Stimulated activated CD4-positive, alpha-beta T cell treated with anti-CD3 and anti-CD28 coated beads, Interleukin-1b, Interleukin-23, amount 100 ng/mL, for 1 hour (primary cell): ENCODE measurements at regions not wholly inside any gene's neighbourhood (a gene's known extent, or its start where the extent isn't known, plus 50 kb on each side); places are given as distances from the start of the nearest gene placed in this dataset.

Source experiments
- DNase-seq, 2 donors: peaks; one replicate each; pipeline ENCODE4 v3.0.0-alpha.2; 2020; ENCODE audit warnings: low read depth in 2 of 2

- DNase-seq = no peak
Measured at GRCh38 chr11:115778928-115779650, 274.9 kb upstream of the CADM1 start.

DNA sequence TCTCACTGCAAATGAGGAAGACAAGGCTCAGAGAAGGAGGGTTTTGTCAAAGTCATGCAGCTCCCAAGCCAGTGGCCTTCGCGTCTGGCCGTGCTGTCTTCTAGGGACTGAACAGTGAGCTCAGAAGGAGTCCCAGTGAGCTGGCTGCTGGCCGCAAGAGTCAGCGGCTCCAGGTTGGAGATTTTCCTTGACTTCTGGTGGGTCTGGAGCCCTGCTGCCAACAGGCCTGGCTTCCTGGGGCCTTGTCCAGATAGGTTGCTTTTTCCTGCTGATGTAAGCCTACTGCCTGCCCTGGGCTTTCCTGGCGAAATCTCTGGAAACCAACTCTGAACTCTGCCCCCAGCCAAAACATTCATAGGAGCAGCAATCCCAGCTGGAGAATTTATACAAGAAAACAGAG lies 272.7 kb upstream of the CADM1 start:
- DNase-seq = no peak

- DNase-seq = no peak
Measured at GRCh38 chr11:115775846-115776245, 271.6 kb upstream of the CADM1 start.

GRCh38 chr11:115774756-115775155 lies 270.5 kb upstream of the CADM1 start:
- no peak for DNase-seq

DNA sequence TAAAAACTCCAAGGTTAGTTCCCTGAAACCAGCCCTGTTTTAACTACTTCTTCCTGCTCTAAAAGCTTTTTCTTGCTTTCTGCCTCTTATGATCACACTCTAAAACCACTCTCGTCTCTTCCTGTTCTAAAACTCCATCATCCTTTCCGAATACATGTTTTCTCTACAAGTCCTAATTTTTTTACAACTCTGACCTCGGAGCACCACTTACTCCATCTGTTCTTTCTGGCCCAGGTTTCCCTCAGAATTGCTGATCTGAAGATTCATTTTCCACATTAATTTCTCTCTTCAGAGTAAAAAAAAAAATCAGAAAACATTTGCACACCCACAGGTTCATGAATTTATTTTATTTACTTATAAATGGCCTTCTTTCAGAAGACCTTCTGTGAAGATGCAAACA lies 265.7 kb upstream of the CADM1 start:
- DNase-seq = no peak

DNA sequence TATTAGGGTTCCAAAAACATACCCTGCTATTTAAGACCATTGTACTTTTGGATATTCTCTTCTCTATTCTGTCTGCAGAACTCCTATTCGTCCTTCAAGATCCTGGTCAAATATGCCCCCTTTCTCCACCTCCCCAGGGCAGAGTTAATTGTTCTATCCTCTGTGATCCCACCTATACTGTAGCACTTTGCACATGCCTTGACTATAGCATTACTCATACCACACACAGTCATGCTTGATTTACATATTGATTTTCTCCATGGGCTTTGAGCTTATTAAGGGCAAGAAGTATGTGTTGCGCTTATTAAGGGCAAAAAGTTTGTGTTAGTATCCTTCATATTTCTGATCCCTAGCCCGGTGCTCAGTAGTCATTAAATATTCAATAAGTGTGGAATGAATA lies 263.7 kb upstream of the CADM1 start:
- no peak for DNase-seq

GRCh38 chr11:115767047-115767802 lies 263.0 kb upstream of the CADM1 start:
- DNase-seq = no peak

DNA sequence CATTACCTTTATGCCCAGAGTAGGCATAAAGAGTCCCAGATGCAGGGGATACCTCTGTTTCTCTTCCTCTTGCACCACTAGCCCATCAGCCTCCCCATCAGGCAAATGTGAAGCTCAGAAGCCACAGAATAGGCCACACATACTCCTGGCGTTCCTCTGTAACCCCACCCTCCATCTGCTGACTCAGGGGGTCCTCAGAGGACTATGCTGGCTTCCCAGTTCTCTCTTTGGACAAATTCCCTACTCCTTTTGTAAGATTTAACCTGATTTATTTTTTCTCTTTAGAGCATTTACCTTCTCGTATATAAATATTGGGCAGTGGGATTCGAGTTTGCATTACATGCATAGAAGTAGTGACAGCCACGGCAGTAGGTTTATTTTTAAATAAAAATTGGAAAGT lies 262.3 kb upstream of the CADM1 start:
- no peak for DNase-seq

DNA sequence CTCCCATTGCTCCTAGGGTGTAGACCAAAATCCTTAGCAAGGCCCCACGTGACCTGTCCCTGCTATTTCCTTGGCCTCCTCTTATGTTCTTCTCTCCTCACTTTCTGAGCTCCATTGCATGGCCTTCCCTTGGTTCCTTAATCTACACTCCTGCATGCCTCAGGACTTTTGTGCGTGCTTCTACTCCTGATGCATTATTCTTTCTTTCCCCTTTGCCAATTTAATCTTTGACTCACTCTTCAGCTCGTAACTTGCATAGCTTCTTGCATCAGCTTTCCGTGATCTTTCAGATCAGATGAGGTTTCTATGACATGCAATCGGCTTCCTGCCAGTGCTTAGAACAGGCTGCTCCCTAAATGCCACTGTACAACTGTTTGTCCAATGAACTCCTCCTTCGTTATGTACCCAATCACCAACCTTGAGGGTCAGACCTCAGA lies 261.6 kb upstream of the CADM1 start:
- no peak for DNase-seq

GRCh38 chr11:115764176-115764575 lies 260.0 kb upstream of the CADM1 start:
- no peak for DNase-seq

- DNase-seq = no peak
Measured at GRCh38 chr11:115761817-115762216, 257.6 kb upstream of the CADM1 start.

DNA sequence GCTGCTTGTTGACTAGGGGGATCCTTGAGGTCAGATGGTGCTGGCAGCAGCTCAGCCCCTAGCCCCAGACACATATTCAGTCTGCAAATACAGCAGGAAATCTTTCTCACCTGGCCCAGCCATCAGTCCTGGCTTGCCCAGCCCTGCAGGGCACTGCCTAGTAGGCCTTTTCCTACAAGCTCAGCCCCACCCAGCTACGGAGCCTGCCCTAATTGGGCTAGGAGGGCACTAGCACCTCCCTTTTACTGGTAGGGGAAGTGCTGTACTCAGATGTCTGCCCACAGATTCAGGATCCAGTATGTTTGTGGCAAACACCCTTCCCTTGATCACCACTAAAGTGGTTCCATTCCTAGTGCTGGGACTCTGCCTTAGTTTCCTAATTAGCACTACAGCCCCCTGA lies 257.1 kb upstream of the CADM1 start:
- DNase-seq = no peak

- no peak for DNase-seq
Measured at GRCh38 chr11:115760461-115761320, 256.5 kb upstream of the CADM1 start.

DNA sequence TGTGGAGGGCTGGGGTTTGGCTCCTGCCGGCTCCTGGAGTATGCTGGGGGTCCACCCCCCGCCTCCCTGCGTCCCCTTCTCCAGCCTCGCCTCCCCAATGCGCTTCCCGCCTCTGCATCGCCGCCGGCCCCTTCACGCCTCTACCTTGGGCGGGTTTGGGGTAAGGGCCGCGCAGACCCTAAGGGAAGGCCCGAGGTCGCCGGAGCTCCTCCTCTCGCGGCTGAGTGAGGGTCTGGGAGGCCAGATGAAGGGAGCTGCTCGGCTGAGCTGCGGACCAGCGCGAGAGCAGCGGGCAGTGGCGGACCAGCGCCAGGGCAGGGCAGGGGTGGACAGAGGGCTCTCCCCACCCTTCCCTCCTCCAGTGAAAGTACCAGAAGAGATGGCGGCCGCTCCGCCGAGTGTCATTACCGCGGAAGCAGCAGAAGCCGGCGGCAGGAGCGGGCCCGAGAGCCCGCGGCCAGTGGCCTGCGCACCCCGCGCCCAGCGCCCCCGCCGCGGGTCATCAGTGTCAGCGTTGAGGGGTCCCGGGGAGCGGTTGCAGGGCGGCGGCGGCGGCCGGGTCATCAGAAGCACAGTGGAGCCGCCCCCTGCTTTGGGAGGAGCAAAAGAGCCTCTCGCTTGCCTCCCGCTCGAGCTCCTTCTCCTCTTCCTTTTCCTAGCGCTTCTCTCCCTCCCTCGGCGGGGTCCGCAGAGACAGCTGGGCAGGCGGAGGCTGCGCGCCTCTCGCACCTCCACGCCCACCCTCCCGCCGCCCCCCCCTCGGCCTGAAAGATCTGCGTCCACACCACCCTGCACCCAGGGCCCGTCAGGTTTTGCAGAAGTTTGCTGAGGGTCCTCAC lies 255.6 kb upstream of the CADM1 start:
- DNase-seq = no peak

DNA sequence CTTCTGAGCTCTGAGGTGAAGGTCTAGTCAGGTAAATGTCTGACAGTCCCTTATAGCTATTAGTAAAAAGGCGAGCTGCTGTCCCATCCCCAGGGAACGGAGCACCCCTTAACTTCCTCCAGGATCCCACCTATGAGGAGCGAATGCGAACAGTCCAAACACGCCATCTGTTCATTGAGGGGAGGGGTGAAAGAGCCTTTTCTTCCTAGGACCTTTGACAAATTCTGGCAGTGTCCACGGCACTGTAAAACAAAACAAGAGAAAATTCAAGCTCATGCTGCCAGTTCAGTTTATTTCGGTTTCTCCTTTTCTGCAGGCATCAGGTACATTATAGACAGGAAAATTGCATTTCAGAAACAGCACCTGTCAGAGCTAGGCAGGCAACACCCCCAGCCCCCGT lies 253.8 kb upstream of the CADM1 start:
- DNase-seq = no peak

- no peak for DNase-seq
Measured at GRCh38 chr11:115751243-115752015, 247.2 kb upstream of the CADM1 start.

DNA sequence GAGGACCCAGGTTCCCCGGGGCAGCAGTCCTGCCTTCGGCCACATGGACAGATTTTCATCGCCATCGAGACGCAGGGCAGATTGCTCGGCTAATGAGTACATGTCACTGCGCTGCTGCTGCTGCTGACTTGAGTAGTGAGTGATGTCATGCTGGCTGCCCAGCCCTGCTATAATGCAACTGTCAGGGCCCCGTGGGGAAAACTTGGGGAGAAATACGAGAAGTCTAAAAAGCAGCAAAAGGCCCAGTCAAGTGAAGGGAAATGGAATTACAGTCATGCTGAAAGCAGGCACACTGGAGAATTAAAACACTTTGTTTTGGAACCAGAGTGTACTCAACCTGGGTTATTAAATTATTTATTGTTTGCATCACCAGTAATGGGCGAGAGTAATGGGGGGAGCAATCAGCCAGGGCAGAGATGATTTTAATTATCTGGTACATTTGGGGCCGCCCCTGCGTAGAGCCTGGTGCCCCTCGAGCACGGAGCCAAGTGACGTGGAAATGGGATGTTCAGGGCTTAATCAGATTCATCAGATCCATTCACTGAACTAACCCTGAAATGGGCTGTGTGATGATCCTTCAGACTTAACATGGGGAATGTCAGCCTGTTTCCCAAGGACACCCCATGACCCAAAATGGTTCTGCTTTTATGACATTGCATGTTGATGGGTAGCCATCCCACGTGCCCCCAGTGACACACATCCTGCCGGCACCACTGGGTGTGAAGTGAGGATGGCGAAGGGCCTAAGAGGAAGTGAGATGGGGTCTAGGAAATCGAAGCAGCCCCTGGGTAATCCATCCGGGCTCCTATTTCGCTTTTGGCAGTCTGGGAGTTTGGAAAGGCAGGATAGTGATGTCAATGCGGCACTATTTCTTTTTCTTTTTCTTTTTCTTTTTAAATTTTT lies 241.6 kb upstream of the CADM1 start:
- no peak for DNase-seq

DNA sequence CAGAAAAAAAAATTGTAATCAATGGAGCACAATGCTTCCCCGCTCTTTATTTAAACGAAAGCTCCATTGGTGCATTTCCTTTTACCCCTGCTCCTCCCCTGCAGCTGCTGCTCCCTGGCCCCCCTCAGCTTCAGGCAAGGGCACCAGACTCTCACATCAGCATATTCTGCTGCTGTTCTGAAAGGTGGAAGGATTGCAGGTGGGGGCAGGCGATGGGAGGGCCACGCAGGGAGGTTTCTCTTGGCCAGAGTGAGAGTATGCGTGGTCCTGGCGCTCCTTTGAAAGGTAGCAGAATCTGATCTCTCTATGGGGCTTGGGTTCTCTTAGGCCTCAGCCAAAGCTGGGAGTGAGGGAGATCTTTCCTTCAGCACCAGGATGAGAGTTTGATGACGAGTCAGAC lies 240.9 kb upstream of the CADM1 start:
- no peak for DNase-seq

DNA sequence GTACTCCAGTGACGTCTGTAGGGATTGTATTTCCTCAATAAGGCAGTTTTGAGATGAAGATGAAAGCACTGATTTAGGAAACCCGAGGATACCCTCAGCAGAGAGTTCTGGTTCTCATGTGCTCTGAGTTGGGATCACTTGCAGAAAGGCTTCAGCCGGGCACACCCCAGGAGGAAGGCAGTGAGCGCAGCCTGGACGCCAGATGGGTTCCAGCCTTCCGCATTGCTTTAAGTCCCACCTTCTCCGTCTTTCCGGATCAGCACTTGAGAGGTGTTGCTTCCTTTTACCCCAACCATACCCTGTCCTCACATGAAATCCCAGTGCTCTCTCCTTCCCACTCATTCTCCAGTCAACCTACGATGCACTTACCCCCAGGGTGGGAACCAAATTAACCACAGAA lies 239.5 kb upstream of the CADM1 start:
- DNase-seq = no peak
